HFFc6 (cell line): ENCODE measurements at regions not wholly inside any gene's neighbourhood (a gene's known extent, or its start where the extent isn't known, plus 50 kb on each side); places are given as distances from the start of the nearest gene placed in this dataset.

Source experiments
- DNase-seq: peaks from one replicate; pipeline ENCODE4 v3.0.0-alpha.2; 2018
- H3K27ac Mint-ChIP-seq: 2 replicates; pipeline ENCODE4 v1.8.0; 2020; ENCODE audit warnings: mild to moderate bottlenecking, mixed read lengths
- H3K27me3 Mint-ChIP-seq: 2 replicates; pipeline ENCODE4 v1.8.0; 2021; ENCODE audit warnings: mild to moderate bottlenecking, moderate library complexity, mixed read lengths; ENCODE audit not compliant: insufficient read depth
- H3K36me3 Mint-ChIP-seq: 2 replicates; pipeline ENCODE4 v1.8.0; 2021; ENCODE audit warnings: low read depth, mixed read lengths
- H3K4me1 Mint-ChIP-seq: 2 replicates; pipeline ENCODE4 v1.8.0; 2020; ENCODE audit warnings: low read depth, mixed read lengths
- H3K4me3 Mint-ChIP-seq: 2 replicates; pipeline ENCODE4 v1.8.0; 2020; ENCODE audit warnings: mild to moderate bottlenecking, moderate library complexity, mixed read lengths
- H3K9me3 Mint-ChIP-seq: 2 replicates; pipeline ENCODE4 v1.8.0; 2020; ENCODE audit warnings: mild to moderate bottlenecking, mixed read lengths
- CTCF ChIP-seq: fragments of 200-600 bp; sonication (generic); IDR thresholded peaks from 2 replicates; pipeline ENCODE4 v1.5.0; 2021; ENCODE audit warnings: antibody characterized with exemption, mild to moderate bottlenecking

GRCh38 chr9:78791779-78792178 is 494.9 kb downstream of the PSAT1 start:
- peaks cover 17% of the 10 kb centered on the region; the same call in 1 of the 2 replicates for H3K9me3 Mint-ChIP-seq
- peaks cover 13% of the 10 kb centered on the region for H3K36me3 Mint-ChIP-seq

GRCh38 chr9:78792745-78793144 is 495.8 kb downstream of the PSAT1 start:
- peaks cover 17% of the 10 kb centered on the region; the same call in 1 of the 2 replicates for H3K9me3 Mint-ChIP-seq
- H3K27me3 Mint-ChIP-seq, result no peaks in the 10 kb centered on the region
- peaks cover 25% of the 10 kb centered on the region for H3K4me1 Mint-ChIP-seq
- no peak for DNase-seq
- H3K27ac Mint-ChIP-seq, result no peak overlapping the region
- TF ChIP-seq CTCF, result no peak
- H3K4me3 Mint-ChIP-seq, result no peak overlapping the region
- peaks cover 13% of the 10 kb centered on the region for H3K36me3 Mint-ChIP-seq

More at GRCh38 chr9:78791779-78792178, 494.9 kb downstream of the PSAT1 start:
- H3K4me3 Mint-ChIP-seq, result no peak overlapping the region
- no peak overlapping the region for H3K27ac Mint-ChIP-seq
- DNase-seq, result no peak
- no peak for TF ChIP-seq CTCF
- no peaks in the 10 kb centered on the region for H3K27me3 Mint-ChIP-seq
- peaks cover 35% of the 10 kb centered on the region for H3K4me1 Mint-ChIP-seq

GRCh38 chr9:78805771-78806170 is 508.8 kb downstream of the PSAT1 start:
- Mint-ChIP-seq H3K36me3 (peaks cover 3% of the 10 kb centered on the region; the same call in 1 of the 2 replicates), H3K27ac (no peak overlapping the region; the same call in 1 of the 2 replicates), H3K4me1 (peaks cover 35% of the 10 kb centered on the region), H3K9me3 (no peaks in the 10 kb centered on the region), H3K27me3 (no peaks in the 10 kb centered on the region), H3K4me3 (no peak overlapping the region)
- TF ChIP-seq CTCF, result no peak
- DNase-seq, result no peak

- Mint-ChIP-seq H3K4me3 (peak overlapping the region; percentile 37), H3K27ac (peak overlapping the region; percentile 74), H3K4me1 (peaks cover 35% of the 10 kb centered on the region), H3K36me3 (peaks cover 3% of the 10 kb centered on the region; the same call in 1 of the 2 replicates), H3K9me3 (no peaks in the 10 kb centered on the region), H3K27me3 (no peaks in the 10 kb centered on the region)
- no peak for DNase-seq
- no peak for TF ChIP-seq CTCF
Measured at GRCh38 chr9:78806492-78807160, 509.7 kb downstream of the PSAT1 start.

- H3K36me3 Mint-ChIP-seq, result peaks cover 3% of the 10 kb centered on the region; the same call in 1 of the 2 replicates
- DNase-seq, result no peak
- H3K4me3 Mint-ChIP-seq, result no peak overlapping the region
- H3K27ac Mint-ChIP-seq, result peak overlapping the region; percentile 22
- H3K27me3 Mint-ChIP-seq, result no peaks in the 10 kb centered on the region
- peaks cover 35% of the 10 kb centered on the region for H3K4me1 Mint-ChIP-seq
- H3K9me3 Mint-ChIP-seq, result no peaks in the 10 kb centered on the region
- no peak for TF ChIP-seq CTCF
Measured at GRCh38 chr9:78807286-78807685, 510.4 kb downstream of the PSAT1 start.
